ENCODE measurements at regions not wholly inside any gene's neighbourhood (a gene's known extent, or its start where the extent isn't known, plus 50 kb on each side); places are given as distances from the start of the nearest gene placed in this dataset.

DNA sequence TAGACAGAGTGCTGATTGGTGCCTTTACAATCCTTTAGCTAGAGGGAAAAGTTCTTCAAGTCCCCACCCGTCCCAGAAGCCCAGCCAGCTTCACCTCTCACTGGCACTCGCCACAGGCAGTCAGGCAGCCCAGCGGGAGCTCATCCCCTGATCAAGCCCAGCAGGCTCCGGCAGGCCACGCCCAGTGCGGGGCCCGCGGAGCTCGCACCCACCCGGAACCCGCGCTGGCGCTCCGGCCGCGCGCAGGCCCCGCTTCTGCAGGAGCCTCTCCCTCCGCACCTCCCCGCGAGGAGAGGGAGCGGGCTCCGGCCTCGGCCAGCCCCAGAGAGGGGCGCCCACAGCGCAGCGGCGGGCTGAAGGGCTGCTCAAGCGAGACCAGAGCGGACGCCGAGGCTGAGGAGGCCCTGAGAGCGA is 202.4 kb upstream of the PDGFD start:
- TF ChIP-seq, protein P1, sequence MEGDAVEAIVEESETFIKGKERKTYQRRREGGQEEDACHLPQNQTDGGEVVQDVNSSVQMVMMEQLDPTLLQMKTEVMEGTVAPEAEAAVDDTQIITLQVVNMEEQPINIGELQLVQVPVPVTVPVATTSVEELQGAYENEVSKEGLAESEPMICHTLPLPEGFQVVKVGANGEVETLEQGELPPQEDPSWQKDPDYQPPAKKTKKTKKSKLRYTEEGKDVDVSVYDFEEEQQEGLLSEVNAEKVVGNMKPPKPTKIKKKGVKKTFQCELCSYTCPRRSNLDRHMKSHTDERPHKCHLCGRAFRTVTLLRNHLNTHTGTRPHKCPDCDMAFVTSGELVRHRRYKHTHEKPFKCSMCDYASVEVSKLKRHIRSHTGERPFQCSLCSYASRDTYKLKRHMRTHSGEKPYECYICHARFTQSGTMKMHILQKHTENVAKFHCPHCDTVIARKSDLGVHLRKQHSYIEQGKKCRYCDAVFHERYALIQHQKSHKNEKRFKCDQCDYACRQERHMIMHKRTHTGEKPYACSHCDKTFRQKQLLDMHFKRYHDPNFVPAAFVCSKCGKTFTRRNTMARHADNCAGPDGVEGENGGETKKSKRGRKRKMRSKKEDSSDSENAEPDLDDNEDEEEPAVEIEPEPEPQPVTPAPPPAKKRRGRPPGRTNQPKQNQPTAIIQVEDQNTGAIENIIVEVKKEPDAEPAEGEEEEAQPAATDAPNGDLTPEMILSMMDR (IDR thresholded peaks at IDR 0.05; ENCODE audit: borderline replicate concordance, extremely low read depth, low read length, poor library complexity, severe bottlenecking) = no peak
- no peak for TF ChIP-seq EZH2 (IDR thresholded peaks at IDR 0.05; ENCODE audit: borderline replicate concordance, low read depth, low read length, severe bottlenecking)

All from DND-41 (cell line).